HepG2 (cell line): ENCODE measurements at regions not wholly inside any gene's neighbourhood (a gene's known extent, or its start where the extent isn't known, plus 50 kb on each side); places are given as distances from the start of the nearest gene placed in this dataset.
"Not testable (repeated sequence)": the region's sequence is repeated elsewhere in the genome, so short reads cannot be mapped to it uniquely, and the experiment has no call there.

Source experiments
- ATAC-seq: fragments of 200-7000 bp; cut with Tn5 transposase; 3 replicates; pipeline ENCODE4 v1.9.1; 2020; ENCODE audit warnings: mild to moderate bottlenecking, moderate library complexity
- BruUV-seq: library from RNA; stranded (reverse); fragments of 400-500 nt; replicated peaks from 2 replicates; lab custom pipeline; 2021; lab: Mats Ljungman, UMichigan
- CTCF ChIA-PET: fragments of 300-600 bp; formaldehyde crosslinking; extraction: SDS; loops from one replicate; lab custom pipeline; 2021; ENCODE audit warnings: low total read pairs, inconsistent platforms, low intra/inter-chr PET ratio; lab: Yijun Ruan, JAX
- POLR2A ChIA-PET: fragments of 350-600 bp; sonication (Branson Sonifier 250); formaldehyde crosslinking; loops from one replicate; lab custom pipeline; 2020; ENCODE audit warnings: antibody characterized with exemption, inconsistent platforms; lab: Yijun Ruan, JAX
- DNase-seq: peaks from one replicate; pipeline ENCODE4 v3.0.0-alpha.2; 2015; ENCODE audit warnings: low spot score
- FAIRE-seq: peaks from 3 replicates; lab custom pipeline; 2011; peaks lifted over from hg19 to GRCh38; lab: Jason Lieb, UNC
- H2AFZ ChIP-seq: one replicate; pipeline ENCODE4 v1.6.1; 2011; ENCODE audit warnings: low read length, inconsistent platforms
- H3K27ac ChIP-seq: fragments of 300-600 bp; 3 replicates; pipeline ENCODE4 v1.8.0; 2011; ENCODE audit warnings: mixed run types, mild to moderate bottlenecking, mixed read lengths, low read length, inconsistent platforms; ENCODE audit not compliant: insufficient read depth; ENCODE audit errors: extremely low read length
- H3K27me3 ChIP-seq, 2 experiments: fragments of 200-600 bp in 1 of 2; 2 replicates in 1 of 2; 3 replicates in 1 of 2; pipeline versions ENCODE4 v1.6.0 to v1.8.0; 2011; ENCODE audit warnings: low read length in 2 of 2, mild to moderate bottlenecking in 2 of 2, moderate library complexity in 2 of 2, inconsistent platforms in 1 of 2; ENCODE audit not compliant: insufficient read depth in 2 of 2, control insufficient read depth in 1 of 2
- H3K36me3 ChIP-seq, 2 experiments: fragments of 200-600 bp in 1 of 2; replicated peaks in 1 of 2; 2 replicates in 1 of 2; 3 replicates in 1 of 2; pipeline versions ENCODE4 v1.5.1 to v1.8.0; 2011; ENCODE audit warnings: low read length in 2 of 2, inconsistent platforms in 1 of 2; ENCODE audit not compliant: insufficient read depth in 2 of 2, control insufficient read depth in 1 of 2
- H3K4me1 ChIP-seq: 2 replicates; pipeline ENCODE4 v1.5.1; 2012; ENCODE audit warnings: low read length, inconsistent platforms; ENCODE audit not compliant: insufficient read depth
- H3K4me2 ChIP-seq: 2 replicates; pipeline ENCODE4 v1.6.0; 2011; ENCODE audit warnings: low read depth, low read length, inconsistent platforms
- H3K4me3 ChIP-seq, 3 experiments: fragments of 200-600 bp in 1 of 3; sonication (generic), shearing (Covaris generic) in 1 of 3; replicated peaks in 1 of 3; 2 replicates each; pipeline ENCODE4 v1.5.1; 2011 to 2016; ENCODE audit warnings: low read length in 3 of 3, inconsistent platforms in 2 of 3, low read depth in 2 of 3, mild to moderate bottlenecking in 2 of 3, control low read depth in 1 of 3, mixed read lengths in 1 of 3; ENCODE audit not compliant: insufficient read depth in 1 of 3
- H3K79me2 ChIP-seq: one replicate; pipeline ENCODE4 v1.6.1; 2011; ENCODE audit warnings: low read length, inconsistent platforms; ENCODE audit not compliant: insufficient read depth
- H3K9ac ChIP-seq: 2 replicates; pipeline ENCODE4 v1.6.0; 2011; ENCODE audit warnings: mild to moderate bottlenecking, low read depth, low read length, inconsistent platforms; ENCODE audit not compliant: insufficient read depth
- H3K9me3 ChIP-seq: 2 replicates; pipeline ENCODE4 v1.5.1; 2012; ENCODE audit warnings: mild to moderate bottlenecking, low read length
- H4K20me1 ChIP-seq: 2 replicates; pipeline ENCODE4 v1.6.0; 2011; ENCODE audit warnings: inconsistent platforms, mild to moderate bottlenecking, low read length, moderate library complexity; ENCODE audit not compliant: insufficient read depth
- ARID2 ChIP-seq: sonication (generic); formaldehyde crosslinking; IDR thresholded peaks from 2 replicates; pipeline ENCODE4 v1.8.1; 2022; ENCODE audit warnings: mild to moderate bottlenecking, missing genetic modification reagents, borderline replicate concordance
- HNRNPH1 ChIP-seq: fragments of 200-400 bp; formaldehyde crosslinking; optimal IDR thresholded peaks from 2 replicates; pipeline ENCODE3; 2017; ENCODE audit warnings: mild to moderate bottlenecking, low read depth, low read length
- ZBTB1 ChIP-seq: sonication (generic); formaldehyde crosslinking; IDR thresholded peaks from 2 replicates; pipeline ENCODE4 v1.4.0; 2020; ENCODE audit warnings: missing genetic modification reagents, borderline replicate concordance
- ZNF30 ChIP-seq: sonication (generic); formaldehyde crosslinking; IDR thresholded peaks from 2 replicates; pipeline ENCODE4 v1.5.0; 2020; ENCODE audit warnings: mild to moderate bottlenecking, missing genetic modification reagents
- ZNF589 ChIP-seq: sonication (generic); formaldehyde crosslinking; conservative IDR thresholded peaks from 2 replicates; pipeline ENCODE4 v1.8.0; 2022; ENCODE audit warnings: mild to moderate bottlenecking, moderate library complexity, missing genetic modification reagents
- ZNF660 ChIP-seq: sonication (generic); formaldehyde crosslinking; IDR thresholded peaks from 2 replicates; pipeline ENCODE4 v1.5.1; 2020; ENCODE audit warnings: mild to moderate bottlenecking, low read depth, missing genetic modification reagents, borderline replicate concordance
- ZSCAN22 ChIP-seq: sonication (generic); formaldehyde crosslinking; IDR thresholded peaks from 2 replicates; pipeline ENCODE4 v1.4.0; 2020; ENCODE audit warnings: mild to moderate bottlenecking, missing genetic modification reagents
- WGBS: methylation state at CpG from one replicate; pipeline ENCODE4 v1.1.6; 2017; ENCODE audit warnings: low lambda C conversion rate; 5-methylcytosine and 5-hydroxymethylcytosine counted together
- in situ Hi-C: cut with HindIII; loops from 2 replicates; pipeline ENCODE4 v1.10.0; 2017; ENCODE audit warnings: low pct_unique_long_range_greater_than_20kb; ENCODE audit not compliant: extremely low pct_ligation_motif_present
- intact Hi-C: fragments of 100-400 bp; cut with micrococcal nuclease; formaldehyde crosslinking; loops from one replicate; pipeline ENCODE4 v1.10.0; 2022; ENCODE audit not compliant: unreplicated experiment
- TF ChIP-seq, protein P1 (sequence below): sonication (generic); formaldehyde crosslinking; IDR thresholded peaks from 2 replicates; pipeline ENCODE4 v1.4.0; 2020; ENCODE audit warnings: low read depth, mild to moderate bottlenecking, missing genetic modification reagents
- TF ChIP-seq, protein P2 (sequence below): sonication (generic); formaldehyde crosslinking; IDR thresholded peaks from 2 replicates; pipeline ENCODE4 v1.8.1; 2022; ENCODE audit warnings: low read depth, mild to moderate bottlenecking, missing genetic modification reagents
- TF ChIP-seq, protein P3 (sequence below): sonication (generic); formaldehyde crosslinking; IDR thresholded peaks from 2 replicates; pipeline ENCODE4 v1.5.1; 2020; ENCODE audit warnings: missing genetic modification reagents, mild to moderate bottlenecking, borderline replicate concordance
- TF ChIP-seq, protein P4 (sequence below): sonication (generic); formaldehyde crosslinking; IDR thresholded peaks from 2 replicates; pipeline ENCODE4 v1.8.1; 2023; ENCODE audit warnings: mild to moderate bottlenecking, moderate library complexity, missing genetic modification reagents

DNA sequence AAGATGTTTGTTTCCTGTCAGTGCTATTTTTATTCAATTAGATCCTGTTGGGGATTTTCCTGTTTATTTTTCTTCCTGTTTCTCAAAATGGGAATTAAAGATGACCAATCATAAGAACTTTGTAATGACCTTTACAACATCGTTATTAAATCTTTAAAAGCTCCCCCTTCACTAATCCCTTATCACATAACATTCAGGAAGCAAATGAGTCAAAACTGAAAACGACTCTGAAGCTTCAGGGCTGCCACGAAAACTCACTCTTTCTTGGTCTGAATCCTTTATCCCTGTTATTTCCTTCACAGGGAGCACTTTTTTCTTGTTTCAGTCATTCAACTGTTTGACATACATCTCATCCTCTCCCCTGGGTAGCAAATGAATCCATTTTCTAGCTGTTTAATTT, 75.8 kb upstream of the MB21D2 start:
- in situ Hi-C loops = no loop called here
- ChIA-PET POLR2A (no interaction called here), CTCF (no interaction called here)
- FAIRE-seq (no peak), ATAC-seq (no peak), DNase-seq (no peak)
- no peak overlapping the region for H3K9ac ChIP-seq
- no peaks in the 10 kb centered on the region; a peak in 1 of 5 replicates for H3K27me3 ChIP-seq
- no peaks in the 10 kb centered on the region for H3K4me1 ChIP-seq
- H3K9me3 ChIP-seq = no peaks in the 10 kb centered on the region
- no peak overlapping the region for H3K4me2 ChIP-seq
- TF ChIP-seq ARID2 = no peak
- TF ChIP-seq ZNF589 = no peak
- TF ChIP-seq ZNF30 (CRISPR knock-in tag) = no peak
- TF ChIP-seq, protein P1, sequence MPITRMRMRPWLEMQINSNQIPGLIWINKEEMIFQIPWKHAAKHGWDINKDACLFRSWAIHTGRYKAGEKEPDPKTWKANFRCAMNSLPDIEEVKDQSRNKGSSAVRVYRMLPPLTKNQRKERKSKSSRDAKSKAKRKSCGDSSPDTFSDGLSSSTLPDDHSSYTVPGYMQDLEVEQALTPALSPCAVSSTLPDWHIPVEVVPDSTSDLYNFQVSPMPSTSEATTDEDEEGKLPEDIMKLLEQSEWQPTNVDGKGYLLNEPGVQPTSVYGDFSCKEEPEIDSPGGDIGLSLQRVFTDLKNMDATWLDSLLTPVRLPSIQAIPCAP (CRISPR knock-in tag) = no peak
- TF ChIP-seq, protein P2, sequence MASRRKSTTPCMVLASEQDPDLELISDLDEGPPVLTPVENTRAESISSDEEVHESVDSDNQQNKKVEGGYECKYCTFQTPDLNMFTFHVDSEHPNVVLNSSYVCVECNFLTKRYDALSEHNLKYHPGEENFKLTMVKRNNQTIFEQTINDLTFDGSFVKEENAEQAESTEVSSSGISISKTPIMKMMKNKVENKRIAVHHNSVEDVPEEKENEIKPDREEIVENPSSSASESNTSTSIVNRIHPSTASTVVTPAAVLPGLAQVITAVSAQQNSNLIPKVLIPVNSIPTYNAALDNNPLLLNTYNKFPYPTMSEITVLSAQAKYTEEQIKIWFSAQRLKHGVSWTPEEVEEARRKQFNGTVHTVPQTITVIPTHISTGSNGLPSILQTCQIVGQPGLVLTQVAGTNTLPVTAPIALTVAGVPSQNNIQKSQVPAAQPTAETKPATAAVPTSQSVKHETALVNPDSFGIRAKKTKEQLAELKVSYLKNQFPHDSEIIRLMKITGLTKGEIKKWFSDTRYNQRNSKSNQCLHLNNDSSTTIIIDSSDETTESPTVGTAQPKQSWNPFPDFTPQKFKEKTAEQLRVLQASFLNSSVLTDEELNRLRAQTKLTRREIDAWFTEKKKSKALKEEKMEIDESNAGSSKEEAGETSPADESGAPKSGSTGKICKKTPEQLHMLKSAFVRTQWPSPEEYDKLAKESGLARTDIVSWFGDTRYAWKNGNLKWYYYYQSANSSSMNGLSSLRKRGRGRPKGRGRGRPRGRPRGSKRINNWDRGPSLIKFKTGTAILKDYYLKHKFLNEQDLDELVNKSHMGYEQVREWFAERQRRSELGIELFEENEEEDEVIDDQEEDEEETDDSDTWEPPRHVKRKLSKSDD = no peak
- TF ChIP-seq, protein P3, sequence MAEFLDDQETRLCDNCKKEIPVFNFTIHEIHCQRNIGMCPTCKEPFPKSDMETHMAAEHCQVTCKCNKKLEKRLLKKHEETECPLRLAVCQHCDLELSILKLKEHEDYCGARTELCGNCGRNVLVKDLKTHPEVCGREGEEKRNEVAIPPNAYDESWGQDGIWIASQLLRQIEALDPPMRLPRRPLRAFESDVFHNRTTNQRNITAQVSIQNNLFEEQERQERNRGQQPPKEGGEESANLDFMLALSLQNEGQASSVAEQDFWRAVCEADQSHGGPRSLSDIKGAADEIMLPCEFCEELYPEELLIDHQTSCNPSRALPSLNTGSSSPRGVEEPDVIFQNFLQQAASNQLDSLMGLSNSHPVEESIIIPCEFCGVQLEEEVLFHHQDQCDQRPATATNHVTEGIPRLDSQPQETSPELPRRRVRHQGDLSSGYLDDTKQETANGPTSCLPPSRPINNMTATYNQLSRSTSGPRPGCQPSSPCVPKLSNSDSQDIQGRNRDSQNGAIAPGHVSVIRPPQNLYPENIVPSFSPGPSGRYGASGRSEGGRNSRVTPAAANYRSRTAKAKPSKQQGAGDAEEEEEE (CRISPR knock-in tag) = no peak
- TF ChIP-seq ZSCAN22 (CRISPR knock-in tag) = no peak
- TF ChIP-seq ZNF660 (CRISPR knock-in tag) = no peak
- TF ChIP-seq ZBTB1 = no peak
- TF ChIP-seq, protein P4, sequence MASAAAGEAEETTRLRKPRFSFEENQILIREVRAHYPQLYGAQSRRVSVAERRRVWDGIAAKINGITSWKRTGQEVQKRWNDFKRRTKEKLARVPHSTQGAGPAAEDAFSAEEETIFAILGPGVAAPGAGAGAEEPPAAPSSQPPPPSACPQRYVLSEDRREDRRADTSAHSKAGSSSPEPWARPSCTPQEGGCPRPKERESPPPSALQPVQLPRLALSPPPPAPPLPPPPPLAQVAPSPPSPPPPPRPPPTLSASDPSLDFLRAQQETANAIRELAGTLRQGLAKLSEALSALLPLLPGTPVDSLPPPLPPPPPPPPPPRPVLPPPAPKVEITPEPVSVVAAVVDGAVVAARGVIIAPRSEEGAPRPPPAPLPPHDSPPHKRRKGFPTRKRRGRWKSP (CRISPR knock-in tag) = no peak
- no peak for TF ChIP-seq HNRNPH1
- no peaks in the 10 kb centered on the region for H3K36me3 ChIP-seq
- H3K4me3 ChIP-seq = no peak overlapping the region
- BruUV-seq = no TSS peak
- intact Hi-C loops = no loop called here
- no peak overlapping the region for H2AFZ ChIP-seq
- H3K79me2 ChIP-seq = no peaks in the 10 kb centered on the region
- no peak overlapping the region for H3K27ac ChIP-seq
- WGBS = 1% methylated on average over 3 of the region's 3 CpGs
- H4K20me1 ChIP-seq = no peaks in the 10 kb centered on the region

DNA sequence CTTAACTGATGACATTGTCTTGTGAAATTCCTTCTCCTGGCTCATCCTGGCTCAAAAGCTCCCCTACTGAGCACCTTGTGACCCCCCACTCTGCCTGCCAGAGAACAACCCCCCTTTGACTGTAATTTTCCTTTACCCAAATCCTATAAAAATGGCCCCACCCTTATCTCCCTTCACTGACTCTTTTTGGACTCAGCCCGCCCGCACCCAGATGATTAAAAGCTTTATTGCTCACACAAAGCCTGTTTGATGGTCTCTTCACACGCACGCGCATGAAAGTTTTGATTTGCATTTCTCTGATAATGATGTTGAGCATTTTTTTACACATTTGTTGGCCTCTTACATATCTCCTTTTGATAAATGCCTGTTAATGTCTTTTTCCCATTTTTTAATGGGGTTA, 83.5 kb upstream of the MB21D2 start:
- H3K4me3 ChIP-seq, H2AFZ ChIP-seq, ATAC-seq, H3K36me3 ChIP-seq, H3K9me3 ChIP-seq, in situ Hi-C loops, H3K27ac ChIP-seq, H3K79me2 ChIP-seq, DNase-seq, H3K9ac ChIP-seq, BruUV-seq, H3K27me3 ChIP-seq, CTCF ChIA-PET, H3K4me2 ChIP-seq, H4K20me1 ChIP-seq, intact Hi-C loops, POLR2A ChIA-PET, FAIRE-seq, H3K4me1 ChIP-seq: not testable (repeated sequence)
- WGBS = 54% methylated on average over 5 of the region's 5 CpGs
